ENCODE measurements at regions not wholly inside any gene's neighbourhood (a gene's known extent, or its start where the extent isn't known, plus 50 kb on each side); places are given as distances from the start of the nearest gene placed in this dataset.
"Not testable (repeated sequence)": the region's sequence is repeated elsewhere in the genome, so short reads cannot be mapped to it uniquely, and the experiment has no call there.

DNA sequence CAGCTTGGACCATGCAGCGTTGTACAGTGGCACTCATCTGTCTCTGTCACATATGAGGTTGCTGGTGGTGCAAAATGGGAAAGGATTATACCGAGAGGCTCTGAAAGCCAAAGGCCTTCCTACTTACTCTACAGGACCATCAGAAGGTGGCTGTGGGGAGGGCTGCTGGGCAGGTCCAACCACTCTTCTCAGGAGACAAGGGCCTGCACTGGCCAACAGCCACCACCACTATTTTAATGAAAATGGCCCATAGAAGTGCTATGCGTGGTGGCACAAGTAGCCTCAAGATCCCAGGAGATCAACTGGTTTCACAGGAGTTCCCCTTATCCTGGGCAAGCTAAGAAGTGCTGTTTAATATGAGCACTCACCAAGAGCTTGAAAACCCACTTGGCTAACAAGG lies 52.3 kb downstream of the MRPL57 start:
- DNase-seq, result no peak

DNA sequence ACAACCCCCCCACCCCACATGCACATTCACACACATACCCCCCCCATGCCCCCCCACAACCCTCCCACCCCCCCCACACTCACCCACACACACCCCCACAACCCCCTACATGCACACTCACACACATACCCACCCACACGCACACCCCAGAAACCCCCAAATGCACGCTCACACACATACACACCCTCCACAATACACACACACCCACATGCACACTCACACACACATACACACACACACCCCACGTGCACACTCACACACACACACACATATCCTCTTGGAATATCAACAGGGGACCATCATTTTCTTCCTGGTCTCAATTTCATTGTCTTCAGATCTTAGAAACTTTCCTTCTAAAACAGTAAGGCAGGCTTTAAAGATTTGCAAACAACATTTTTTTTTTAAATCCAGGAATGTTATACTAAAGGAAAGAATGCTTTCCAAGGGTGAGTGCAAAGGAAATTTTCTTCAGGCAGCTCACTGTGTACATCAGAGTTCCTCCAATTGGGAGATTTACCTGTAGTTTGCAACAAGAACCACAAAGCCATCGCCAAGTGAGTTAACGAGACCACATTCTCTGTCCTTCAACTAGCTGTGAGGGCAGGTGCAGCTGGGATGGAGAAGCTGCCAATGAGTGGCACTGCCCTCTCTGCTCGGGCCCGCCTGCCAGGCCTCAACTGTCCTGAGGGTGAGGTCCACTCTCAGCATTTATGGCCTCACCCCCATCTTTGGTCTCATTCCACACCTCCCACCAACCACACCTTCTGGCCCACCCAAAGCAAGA lies 53.0 kb downstream of the MRPL57 start:
- no peak for DNase-seq

- DNase-seq, result no peak
Measured at GRCh38 chr13:21230516-21230915, 54.1 kb downstream of the MRPL57 start.

DNA sequence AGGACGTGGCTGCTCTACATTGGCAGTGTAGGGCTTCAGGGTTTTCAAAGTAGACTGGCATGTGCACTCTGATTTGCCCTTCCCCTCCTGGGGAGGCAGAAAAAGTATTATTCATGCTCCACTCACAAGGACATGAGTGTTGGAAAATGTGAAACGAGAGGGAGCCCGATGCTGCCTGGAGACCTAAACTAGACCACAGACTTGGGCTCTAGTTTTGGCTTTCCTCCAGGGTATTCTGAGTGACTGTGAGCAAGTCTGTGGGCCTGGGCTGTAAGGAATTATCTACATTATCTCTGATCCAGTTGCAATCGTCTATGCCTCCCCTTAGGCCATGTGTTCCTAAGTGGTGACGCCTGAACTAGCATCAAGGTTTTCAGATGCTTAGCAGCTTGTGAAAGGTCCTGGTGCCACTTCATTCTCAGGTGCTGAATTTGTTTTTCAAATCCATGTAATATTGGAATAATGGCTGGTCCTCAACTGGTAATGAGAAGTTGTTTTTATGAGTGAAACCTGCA lies 55.0 kb downstream of the MRPL57 start:
- DNase-seq, result no peak

DNA sequence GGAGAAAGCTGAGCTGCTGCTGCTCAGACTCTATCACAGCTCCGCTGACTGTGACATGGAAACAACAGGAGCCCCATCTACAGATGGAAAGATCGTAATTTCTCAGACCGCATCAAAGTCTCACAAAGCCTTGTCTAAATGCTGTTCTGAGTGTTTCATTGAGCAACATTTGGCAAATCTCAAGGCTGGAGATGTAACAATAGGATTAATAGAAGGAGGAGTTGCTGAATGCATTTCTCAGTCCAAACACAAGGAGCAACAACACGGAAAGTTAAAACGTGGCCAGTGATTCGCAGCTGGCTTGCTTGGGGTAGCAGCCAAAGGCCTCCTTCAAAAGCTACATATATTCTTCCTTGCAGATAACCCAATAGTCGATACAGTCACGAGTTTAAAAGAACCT lies 55.7 kb downstream of the MRPL57 start:
- DNase-seq, result peak; percentile 49 to 56

GRCh38 chr13:21232599-21232998 lies 56.1 kb downstream of the MRPL57 start:
- DNase-seq, result no peak

- DNase-seq, result no peak
Measured at GRCh38 chr13:21233086-21233485, 56.6 kb downstream of the MRPL57 start.

DNA sequence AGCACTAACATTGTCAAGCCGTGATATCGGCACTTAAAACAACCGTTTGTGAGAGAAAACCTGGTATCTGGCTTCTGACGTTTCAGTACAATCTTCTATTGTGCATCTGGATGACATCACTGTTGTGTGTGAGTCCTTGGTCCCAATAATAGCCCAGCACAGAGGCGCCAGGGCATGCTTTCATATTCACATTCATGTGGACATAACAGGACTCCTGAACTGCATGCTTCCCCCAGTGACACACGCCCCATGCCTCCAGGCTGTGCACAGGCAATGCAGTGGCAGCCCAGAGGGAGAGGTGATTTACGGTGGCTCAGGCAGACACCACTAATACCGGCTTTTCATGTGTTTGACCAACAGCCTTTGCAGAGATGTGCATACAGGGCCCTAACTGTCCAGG lies 58.1 kb downstream of the MRPL57 start:
- DNase-seq, result no peak

DNA sequence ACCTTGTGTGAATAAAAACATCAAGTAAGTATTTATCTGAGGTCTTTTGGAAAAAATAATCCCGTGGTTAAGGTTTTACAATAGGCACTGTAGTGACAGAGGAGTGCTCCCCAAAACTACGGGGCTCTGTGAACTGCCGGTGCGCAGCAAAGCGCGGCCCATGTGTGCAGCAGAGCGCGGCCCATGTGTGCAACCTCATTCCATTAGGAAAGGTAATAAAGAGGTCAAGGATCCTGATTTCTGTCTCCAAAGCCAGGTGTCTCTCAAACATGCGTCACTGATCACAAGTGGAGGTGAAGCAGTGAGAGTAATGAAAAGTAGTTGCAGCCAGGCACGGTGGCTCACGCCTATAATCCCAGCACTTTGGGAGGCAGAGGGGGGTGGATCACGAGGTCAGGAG lies 58.7 kb downstream of the MRPL57 start:
- no peak for DNase-seq

DNA sequence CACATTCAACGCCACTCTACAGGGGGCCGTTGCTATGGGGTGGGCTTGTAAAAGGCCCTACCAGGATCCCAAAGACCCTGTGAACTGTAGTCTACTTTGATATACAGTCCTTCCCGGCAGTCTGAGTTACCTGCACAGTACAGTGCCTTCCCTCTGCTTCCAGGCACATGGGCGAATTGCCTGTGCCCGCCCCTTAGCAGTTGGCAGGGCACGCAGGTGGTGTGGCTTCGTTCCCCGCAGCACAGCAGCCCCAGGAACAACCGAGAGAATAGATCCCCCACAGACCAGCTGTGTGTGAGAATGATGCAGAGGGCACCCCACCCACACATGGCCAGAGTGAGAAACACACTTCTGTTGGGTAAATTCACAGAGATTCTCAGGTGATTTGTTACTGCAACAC lies 60.6 kb downstream of the MRPL57 start:
- no peak for DNase-seq

- DNase-seq, result no peak
Measured at GRCh38 chr13:21238267-21238666, 61.8 kb downstream of the MRPL57 start.

DNA sequence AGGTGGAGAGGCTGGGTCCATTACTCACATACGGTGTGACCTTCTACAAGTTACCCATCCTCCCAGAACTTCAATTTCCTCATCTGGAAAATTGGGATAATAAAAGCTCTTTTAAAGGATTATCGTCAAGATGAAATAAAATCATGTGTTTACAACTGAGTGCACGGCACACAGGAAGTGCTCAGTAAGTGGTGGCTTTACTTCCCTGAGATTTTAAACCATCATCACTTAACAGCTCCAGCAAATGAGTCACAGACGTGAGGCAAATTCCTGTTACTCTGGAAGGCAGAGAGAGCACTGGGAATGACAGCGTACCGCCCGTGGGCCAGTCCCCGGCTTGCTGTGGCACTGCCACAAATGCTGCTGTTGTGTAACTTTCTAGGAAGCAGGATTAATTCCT lies 64.1 kb downstream of the MRPL57 start:
- no peak for DNase-seq

DNA sequence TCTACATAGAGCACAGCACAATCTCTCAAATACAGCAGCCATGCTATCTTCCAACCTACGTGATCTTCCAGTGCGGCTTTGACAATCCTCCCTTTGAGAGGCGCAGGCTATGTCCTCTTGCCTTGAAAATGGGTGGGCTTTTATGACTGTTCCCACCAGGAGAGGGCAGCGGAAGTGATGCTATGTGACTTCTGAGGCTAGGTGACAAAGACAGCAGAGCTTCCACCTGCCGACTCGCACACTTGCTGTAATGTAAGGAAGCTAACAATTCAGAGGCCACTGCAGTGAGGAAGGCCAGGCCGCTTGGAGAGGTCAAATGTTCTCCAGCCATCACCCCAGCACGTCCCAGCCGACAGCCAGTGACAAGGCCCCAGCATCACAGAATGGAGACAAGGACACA lies 65.8 kb downstream of the MRPL57 start:
- no peak for DNase-seq

- no peak for DNase-seq
Measured at GRCh38 chr13:21243045-21243897, 66.8 kb downstream of the MRPL57 start.

- not testable (repeated sequence) for DNase-seq
Measured at GRCh38 chr13:21243898-21244184, 67.4 kb downstream of the MRPL57 start.

DNA sequence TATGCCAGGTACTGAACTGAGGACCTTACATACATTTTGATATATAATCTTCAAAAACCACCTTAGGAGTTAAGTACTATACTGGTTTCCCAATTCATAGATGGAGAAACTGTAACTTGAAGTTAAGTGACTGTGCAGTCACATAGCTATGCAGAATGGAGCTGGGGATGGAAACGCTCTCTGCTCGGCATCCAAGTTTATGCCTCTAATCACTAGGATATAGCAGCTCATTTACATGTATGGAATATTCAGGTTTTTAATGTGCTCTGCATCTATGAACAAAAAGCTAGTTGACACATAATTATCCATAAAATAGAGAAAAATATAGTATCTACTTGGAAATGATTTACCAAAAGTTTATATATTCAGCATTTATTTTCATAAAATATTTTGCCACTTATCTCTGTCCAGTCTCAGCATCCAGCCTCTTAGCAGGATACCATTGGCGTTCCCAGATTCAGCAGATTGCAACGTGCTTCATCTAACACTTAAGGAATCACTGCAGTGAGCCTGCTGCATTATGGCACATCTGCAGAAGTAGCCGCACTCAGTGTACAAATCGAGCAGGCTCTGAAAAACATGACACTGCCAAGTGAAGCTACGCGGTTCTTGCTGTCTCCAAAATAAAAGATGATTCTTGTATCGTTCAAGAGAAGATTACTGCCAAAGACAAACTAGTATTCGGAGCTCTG lies 70.4 kb downstream of the MRPL57 start:
- DNase-seq, result no peak

DNA sequence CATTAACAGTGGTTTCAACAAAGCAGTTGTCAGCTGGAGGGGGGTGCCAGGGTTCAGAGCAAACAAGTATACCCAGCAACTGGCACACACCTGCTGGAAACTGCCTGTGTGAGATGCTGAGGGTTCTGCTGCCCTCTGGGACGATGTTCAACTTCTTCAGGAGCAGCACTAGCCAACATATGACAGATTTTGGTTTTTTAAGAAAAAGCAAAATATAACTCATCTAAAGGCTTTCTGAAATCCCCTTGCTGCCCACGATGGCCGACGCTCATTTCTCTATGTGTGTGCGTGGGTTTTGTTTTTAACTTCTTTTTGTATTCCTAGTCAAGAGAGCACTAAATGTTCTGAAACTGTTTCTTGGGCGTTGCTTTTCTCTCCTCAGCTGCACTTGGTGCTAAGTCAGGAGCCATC lies 79.9 kb downstream of the MRPL57 start:
- no peak for DNase-seq

DNA sequence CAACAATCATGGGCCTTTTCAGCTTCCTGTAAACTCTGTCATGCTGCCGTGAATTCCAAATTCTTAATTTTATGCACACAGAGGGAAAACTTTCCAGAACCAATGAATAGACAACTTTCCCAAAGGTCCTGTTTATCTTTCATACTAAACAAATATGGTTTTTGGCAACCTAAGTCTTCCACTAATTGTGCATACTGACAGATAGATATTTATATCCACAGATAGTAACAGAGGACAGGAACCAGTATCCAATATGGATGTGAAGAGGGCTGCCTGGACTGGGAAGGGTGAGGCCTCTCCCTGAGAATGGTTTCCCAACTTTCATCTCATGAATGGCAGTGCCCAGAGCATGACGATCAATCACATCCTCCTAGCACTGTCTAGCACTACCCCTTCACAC lies 80.4 kb downstream of the MRPL57 start:
- DNase-seq, result no peak

DNA sequence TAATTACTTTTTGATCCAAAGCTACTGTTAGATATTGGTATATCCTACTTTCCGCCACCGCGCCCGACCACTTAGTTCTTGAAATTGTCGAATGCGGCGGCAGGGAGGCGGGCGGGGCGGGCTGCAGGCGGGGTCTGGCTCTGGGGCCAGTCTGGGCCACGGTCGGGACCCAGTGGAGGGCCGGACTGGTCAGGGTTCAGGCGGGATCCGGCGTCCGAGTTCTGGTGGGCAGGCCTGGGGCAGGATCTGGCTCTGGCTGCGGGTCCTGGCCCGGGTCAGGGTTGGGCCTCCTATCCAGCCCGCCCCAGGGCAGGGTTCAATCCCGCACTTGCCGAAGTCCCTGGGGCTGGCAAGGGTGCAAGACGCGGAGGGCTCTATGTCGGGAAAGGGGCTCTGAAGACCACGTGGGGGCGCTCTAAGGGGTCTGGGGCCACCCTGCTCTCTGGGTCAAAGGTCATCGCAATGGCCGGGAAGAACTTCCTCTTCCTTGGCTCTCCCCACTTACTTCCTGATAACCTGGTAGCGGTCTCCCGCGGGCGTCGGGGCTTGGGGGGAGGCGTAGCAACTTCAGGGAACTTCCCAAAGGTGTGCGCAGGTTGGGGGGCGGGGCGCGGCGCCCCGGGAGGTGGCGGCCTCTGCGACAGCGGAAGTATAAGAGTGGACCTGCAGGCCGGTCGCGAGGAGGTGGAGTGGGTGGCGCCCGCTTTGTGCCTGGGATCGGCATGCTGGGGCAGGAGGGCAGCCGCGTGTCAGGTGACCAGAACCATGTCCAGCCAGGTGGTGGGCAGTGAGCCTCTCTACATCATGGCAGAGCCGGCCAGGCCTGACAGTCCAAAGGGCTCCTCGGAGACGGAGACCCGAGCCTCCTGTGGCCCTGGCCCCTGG lies 83.4 kb downstream of the MRPL57 start:
- no peak for DNase-seq

DNA sequence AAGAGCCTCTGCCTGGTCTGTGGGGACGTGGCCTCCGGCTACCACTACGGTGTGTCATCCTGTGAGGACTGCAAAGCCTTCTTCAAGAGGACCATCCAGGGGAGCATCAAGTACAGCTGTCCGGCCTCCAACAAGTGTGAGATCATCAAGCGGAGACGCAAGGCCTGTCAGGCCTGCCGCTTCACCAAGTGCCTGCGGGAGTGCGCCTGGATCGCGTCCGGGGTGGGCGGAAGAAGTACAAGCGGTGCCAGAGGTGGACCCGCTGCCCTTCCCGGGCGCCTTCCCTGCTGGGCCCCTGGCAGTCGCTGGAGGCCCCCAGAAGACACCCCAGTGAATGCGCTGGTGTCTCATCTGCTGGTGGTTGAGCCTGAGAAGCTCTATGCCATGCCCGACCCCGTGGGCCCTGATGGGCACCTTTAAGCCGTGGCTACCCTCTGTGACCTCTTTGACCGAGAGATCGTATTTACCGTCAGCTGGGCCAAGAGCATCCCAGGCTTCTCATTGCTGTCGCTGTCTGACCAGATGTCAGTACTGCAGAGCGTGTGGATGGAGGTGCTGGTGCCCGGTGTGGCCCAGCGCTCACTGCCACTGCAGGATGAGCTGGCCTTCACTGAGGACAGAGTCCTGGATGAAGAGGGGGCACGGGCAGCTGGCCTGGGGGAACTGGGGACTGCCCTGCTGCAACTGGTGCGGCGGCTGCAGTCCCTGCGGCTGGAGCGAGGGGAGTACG lies 84.3 kb downstream of the MRPL57 start:
- not testable (repeated sequence) for DNase-seq

Data from right lung (tissue), 2 donors.